ENCODE measurements at regions not wholly inside any gene's neighbourhood (a gene's known extent, or its start where the extent isn't known, plus 50 kb on each side); places are given as distances from the start of the nearest gene placed in this dataset.
A peak's percentile ranks its signal among the peaks of the same experiment; 100 is the strongest.
"Not testable (repeated sequence)": the region's sequence is repeated elsewhere in the genome, so short reads cannot be mapped to it uniquely, and the experiment has no call there.

DNA sequence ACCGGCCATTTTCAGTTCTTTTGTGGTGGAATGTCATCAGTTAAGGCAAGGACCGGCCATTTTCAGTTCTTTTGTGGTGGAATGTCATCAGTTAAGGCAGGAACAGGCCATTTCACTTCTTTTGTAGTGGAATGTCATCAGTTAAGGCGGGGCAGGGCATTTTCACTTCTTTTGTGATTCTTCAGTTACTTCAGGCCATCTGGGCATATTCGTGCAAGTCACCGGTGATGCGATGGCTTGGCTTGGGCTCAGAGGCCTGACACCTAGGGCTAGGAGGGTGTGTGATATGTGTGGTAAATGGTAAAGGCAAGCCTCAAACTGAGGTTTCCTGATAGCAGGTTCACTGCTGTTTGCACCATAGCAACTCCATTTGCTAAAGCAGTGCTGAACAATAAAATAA is 293.2 kb upstream of the SEMA6A start:
- not testable (repeated sequence) for H3K9ac ChIP-seq (ENCODE audit: low read depth, low read length); H3K9me3 ChIP-seq (ENCODE audit: control insufficient read depth, insufficient read depth, low read length)
- H3K27ac ChIP-seq (ENCODE audit: low read depth, low read length) = peak overlapping the region; percentile 34

DNA sequence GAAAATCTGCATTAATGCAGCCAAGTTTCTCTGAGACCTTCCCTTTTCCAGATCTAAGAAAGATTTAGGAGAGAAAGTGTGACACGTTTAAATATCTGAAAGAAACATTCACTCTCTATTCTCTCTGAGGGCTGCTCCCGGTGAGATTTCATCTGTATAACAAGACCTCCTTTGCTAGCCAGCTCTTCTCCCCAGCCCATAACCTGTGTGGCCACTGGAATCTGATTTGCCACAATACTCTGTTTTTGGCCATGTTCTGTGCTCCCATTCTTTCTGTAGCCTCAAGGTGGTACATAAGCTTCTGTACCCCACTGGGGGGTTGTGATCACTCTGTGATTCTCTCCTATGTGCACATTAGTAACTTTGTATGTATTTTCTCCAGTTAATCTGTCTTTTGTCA is 291.0 kb upstream of the SEMA6A start:
- H3K4me1 ChIP-seq (ENCODE audit: control insufficient read depth, insufficient read depth, low read length) = peaks cover 44% of the 10 kb centered on the region
- peak overlapping the region; percentile 53 for H3K9ac ChIP-seq (ENCODE audit: low read depth, low read length)
- H3K9me3 ChIP-seq (ENCODE audit: control insufficient read depth, insufficient read depth, low read length) = peaks cover 3% of the 10 kb centered on the region; the same call in 1 of the 2 replicates
- no peaks in the 10 kb centered on the region for H3K36me3 ChIP-seq (ENCODE audit: control insufficient read depth, insufficient read depth, low read length)
- peak overlapping the region; percentile 97 for H3K27ac ChIP-seq (ENCODE audit: low read depth, low read length)
- no peaks in the 10 kb centered on the region for H3K27me3 ChIP-seq (ENCODE audit: control insufficient read depth, insufficient read depth, low read length)
- no peak overlapping the region for H3K4me3 ChIP-seq (ENCODE audit: low read depth, low read length)

More for the DNA sequence above, 293.2 kb upstream of the SEMA6A start:
- H3K4me1 ChIP-seq (ENCODE audit: control insufficient read depth, insufficient read depth, low read length) = peaks cover 37% of the 10 kb centered on the region
- not testable (repeated sequence) for H3K27me3 ChIP-seq (ENCODE audit: control insufficient read depth, insufficient read depth, low read length); H3K36me3 ChIP-seq (ENCODE audit: control insufficient read depth, insufficient read depth, low read length); H3K4me3 ChIP-seq (ENCODE audit: low read depth, low read length)

DNA sequence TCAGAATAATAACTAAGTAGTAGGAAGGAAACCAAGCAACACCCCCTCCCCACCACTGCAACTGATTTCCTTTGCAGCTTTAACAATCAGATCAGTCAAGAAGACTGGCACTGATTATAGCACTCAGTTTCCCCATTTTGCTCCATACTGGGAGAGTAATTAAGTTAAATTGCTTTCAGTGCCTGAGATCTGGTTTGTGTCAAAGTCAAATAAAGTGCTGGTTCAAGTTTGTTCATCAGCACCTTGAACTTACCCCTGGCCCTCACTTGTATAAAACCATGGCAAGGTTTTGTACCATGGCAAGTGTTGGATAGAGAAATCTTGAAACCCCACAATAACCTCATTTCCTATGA is 290.2 kb upstream of the SEMA6A start:
- peak overlapping the region; percentile 97 for H3K27ac ChIP-seq (ENCODE audit: low read depth, low read length)
- H3K36me3 ChIP-seq (ENCODE audit: control insufficient read depth, insufficient read depth, low read length) = no peaks in the 10 kb centered on the region
- peaks cover 2% of the 10 kb centered on the region; the same call in 1 of the 2 replicates for H3K9me3 ChIP-seq (ENCODE audit: control insufficient read depth, insufficient read depth, low read length)
- peaks cover 44% of the 10 kb centered on the region for H3K4me1 ChIP-seq (ENCODE audit: control insufficient read depth, insufficient read depth, low read length)
- no peak overlapping the region for H3K4me3 ChIP-seq (ENCODE audit: low read depth, low read length)
- H3K27me3 ChIP-seq (ENCODE audit: control insufficient read depth, insufficient read depth, low read length) = no peaks in the 10 kb centered on the region
- H3K9ac ChIP-seq (ENCODE audit: low read depth, low read length) = peak overlapping the region; percentile 53

DNA sequence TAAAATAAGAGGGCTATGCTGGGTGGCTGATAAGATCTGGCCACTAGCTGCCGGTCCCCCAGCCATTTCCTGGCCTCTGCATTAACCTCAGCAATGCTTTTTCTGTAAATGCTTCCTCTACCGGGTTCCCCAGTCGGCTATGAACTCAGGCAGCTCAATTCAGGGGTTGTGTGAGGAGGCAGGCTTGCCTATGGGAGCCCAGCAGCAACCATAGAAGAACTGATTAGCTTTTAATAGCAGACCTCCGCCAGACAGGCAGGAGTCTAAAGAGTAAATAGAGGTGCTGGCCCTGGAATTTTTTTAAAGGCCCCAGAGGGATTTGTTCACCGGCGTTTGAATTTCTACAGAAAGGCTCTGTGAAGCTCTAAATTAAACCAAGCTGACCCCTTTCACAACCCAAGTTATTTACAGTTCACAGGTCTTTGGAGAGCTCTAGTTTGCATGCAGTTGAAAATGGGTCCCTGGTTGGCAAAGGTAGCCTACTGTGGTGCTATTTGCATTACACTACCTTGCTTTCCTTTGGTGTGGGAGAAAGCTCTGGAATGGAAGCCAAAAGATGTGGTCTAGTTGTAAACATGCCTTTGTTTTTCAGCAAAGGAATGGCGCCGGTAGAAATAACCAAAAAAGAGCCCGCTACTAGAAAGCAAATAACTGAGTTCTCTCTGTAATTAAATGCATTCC is 289.7 kb upstream of the SEMA6A start:
- no peaks in the 10 kb centered on the region for H3K36me3 ChIP-seq (ENCODE audit: control insufficient read depth, insufficient read depth, low read length)
- H3K4me1 ChIP-seq (ENCODE audit: control insufficient read depth, insufficient read depth, low read length) = peaks cover 44% of the 10 kb centered on the region
- no peaks in the 10 kb centered on the region for H3K9me3 ChIP-seq (ENCODE audit: control insufficient read depth, insufficient read depth, low read length)
- peak overlapping the region; percentile 53 for H3K9ac ChIP-seq (ENCODE audit: low read depth, low read length)
- peak overlapping the region; percentile 0; the same call in 1 of the 2 replicates for H3K4me3 ChIP-seq (ENCODE audit: low read depth, low read length)
- H3K27me3 ChIP-seq (ENCODE audit: control insufficient read depth, insufficient read depth, low read length) = no peaks in the 10 kb centered on the region
- H3K27ac ChIP-seq (ENCODE audit: low read depth, low read length) = peak overlapping the region; percentile 97

DNA sequence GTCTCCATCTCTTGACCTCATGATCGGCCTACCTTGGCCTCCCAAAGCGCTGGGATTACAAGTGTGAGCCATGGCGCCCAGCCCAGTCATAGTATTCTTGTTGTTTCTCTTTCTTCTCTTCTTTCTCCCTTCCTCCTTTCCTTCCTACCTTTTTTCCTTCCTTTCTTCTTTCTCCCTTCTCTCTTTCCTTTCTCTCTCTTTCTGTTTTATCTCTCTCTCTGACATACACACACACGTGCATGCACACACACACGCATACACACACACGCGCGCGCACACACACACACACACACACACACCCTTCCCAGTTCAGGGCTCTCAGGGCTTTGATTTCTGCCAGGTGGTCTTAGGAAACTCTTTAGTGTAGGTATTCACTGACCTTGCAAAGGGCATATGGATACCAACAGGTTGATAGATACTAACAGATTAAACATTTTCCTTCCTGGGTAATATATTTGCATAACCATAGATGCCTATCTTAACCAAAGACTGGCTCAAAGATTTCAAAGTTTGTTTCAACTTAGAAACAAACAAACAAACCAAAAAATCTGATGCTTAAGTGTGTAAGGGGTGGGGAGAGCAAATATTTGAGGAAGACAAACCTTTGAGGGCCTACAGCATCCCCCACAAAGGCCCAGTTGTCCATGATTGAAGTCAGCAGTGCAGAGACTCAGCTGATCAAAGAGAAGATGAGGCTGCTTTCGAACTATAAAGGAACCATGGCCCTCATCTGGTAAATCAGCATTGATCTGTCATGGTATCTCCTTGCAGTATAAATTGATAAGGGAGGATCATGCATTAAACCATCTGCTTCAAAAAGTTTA is 288.2 kb upstream of the SEMA6A start:
- H3K4me3 ChIP-seq (ENCODE audit: low read depth, low read length) = no peak overlapping the region
- peak overlapping the region; percentile 97 for H3K27ac ChIP-seq (ENCODE audit: low read depth, low read length)
- H3K9me3 ChIP-seq (ENCODE audit: control insufficient read depth, insufficient read depth, low read length) = no peaks in the 10 kb centered on the region
- peaks cover 44% of the 10 kb centered on the region for H3K4me1 ChIP-seq (ENCODE audit: control insufficient read depth, insufficient read depth, low read length)
- no peaks in the 10 kb centered on the region for H3K27me3 ChIP-seq (ENCODE audit: control insufficient read depth, insufficient read depth, low read length)
- no peaks in the 10 kb centered on the region for H3K36me3 ChIP-seq (ENCODE audit: control insufficient read depth, insufficient read depth, low read length)
- no peak overlapping the region; the same call in 1 of the 2 replicates for H3K9ac ChIP-seq (ENCODE audit: low read depth, low read length)

DNA sequence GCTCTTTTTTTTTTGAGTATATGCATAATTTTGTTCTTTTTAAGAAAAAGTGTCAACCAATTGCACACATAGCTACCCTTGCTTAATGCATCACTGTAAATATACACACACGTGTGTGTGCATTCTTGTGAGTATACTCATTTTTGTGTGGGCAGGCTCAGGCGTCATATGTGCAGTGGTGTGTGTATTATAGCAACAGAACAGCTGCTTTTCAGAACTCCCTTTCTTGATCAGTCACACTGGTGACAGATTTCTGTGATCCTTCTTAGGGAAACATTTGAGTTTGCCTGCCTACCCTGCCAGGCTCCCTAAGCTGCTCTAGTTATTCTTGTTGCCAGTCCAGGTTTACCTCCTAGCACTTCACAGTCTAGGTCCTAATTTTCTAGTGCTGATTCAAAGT is 287.0 kb upstream of the SEMA6A start:
- Histone ChIP-seq H3K4me3 (ENCODE audit: low read depth, low read length) (no peak overlapping the region), H3K27ac (ENCODE audit: low read depth, low read length) (no peak overlapping the region), H3K9ac (ENCODE audit: low read depth, low read length) (no peak overlapping the region), H3K9me3 (ENCODE audit: control insufficient read depth, insufficient read depth, low read length) (no peaks in the 10 kb centered on the region), H3K36me3 (ENCODE audit: control insufficient read depth, insufficient read depth, low read length) (no peaks in the 10 kb centered on the region), H3K27me3 (ENCODE audit: control insufficient read depth, insufficient read depth, low read length) (no peaks in the 10 kb centered on the region), H3K4me1 (ENCODE audit: control insufficient read depth, insufficient read depth, low read length) (peaks cover 46% of the 10 kb centered on the region)

DNA sequence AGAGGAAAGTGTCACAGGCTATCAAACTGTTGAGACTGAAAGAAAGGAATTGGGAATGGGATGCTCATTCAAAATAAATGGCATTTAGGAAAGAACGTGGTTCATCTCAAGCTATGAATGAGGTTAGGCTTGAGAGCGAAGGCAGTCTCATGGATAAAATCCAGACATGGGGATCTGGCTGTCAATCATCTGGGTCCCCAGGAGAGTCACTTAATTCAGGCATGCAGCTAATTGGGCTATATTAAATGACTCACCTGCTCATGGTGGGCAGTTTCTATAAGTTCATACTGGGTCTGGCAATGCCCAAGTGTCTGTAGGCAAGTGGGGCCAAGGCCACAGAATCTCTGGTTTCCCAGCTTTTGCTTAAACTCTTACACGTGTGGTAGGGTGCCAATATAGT is 286.5 kb upstream of the SEMA6A start:
- no peaks in the 10 kb centered on the region for H3K9me3 ChIP-seq (ENCODE audit: control insufficient read depth, insufficient read depth, low read length)
- H3K27ac ChIP-seq (ENCODE audit: low read depth, low read length) = no peak overlapping the region
- H3K9ac ChIP-seq (ENCODE audit: low read depth, low read length) = no peak overlapping the region
- peaks cover 46% of the 10 kb centered on the region for H3K4me1 ChIP-seq (ENCODE audit: control insufficient read depth, insufficient read depth, low read length)
- no peaks in the 10 kb centered on the region for H3K27me3 ChIP-seq (ENCODE audit: control insufficient read depth, insufficient read depth, low read length)
- H3K4me3 ChIP-seq (ENCODE audit: low read depth, low read length) = no peak overlapping the region
- H3K36me3 ChIP-seq (ENCODE audit: control insufficient read depth, insufficient read depth, low read length) = no peaks in the 10 kb centered on the region

DNA sequence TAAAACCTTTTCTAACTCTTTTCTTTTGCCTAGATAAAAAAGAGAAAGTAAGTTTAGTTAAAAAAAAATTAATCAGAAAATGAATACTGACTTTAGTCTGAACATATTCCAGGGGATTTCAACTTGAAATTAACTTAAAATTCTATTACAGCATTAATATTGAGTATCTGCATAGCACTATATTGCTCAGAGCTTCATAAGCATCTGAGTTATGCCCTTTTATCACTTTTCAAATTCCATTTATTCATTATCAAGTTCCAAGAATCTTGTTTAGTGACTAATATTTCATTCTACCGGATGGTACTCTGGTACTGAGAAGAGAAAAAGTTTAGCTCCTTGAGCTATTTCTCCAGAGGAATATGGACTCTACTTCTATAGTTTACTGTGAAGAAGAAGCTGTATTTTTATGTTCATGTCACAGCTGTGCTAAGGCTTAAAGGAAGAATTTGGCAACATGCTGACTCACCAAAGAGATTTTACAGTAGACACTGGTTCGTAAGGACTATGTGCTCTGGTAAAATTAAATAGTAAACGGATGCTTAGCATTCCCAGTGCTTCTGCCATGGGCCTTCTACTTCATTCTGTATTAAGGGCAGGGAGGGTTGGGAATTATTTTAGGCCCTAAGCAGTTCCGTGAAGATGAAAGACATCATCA is 285.2 kb upstream of the SEMA6A start:
- Histone ChIP-seq H3K27ac (ENCODE audit: low read depth, low read length) (no peak overlapping the region), H3K9me3 (ENCODE audit: control insufficient read depth, insufficient read depth, low read length) (no peaks in the 10 kb centered on the region), H3K9ac (ENCODE audit: low read depth, low read length) (no peak overlapping the region), H3K4me3 (ENCODE audit: low read depth, low read length) (no peak overlapping the region), H3K4me1 (ENCODE audit: control insufficient read depth, insufficient read depth, low read length) (peaks cover 46% of the 10 kb centered on the region), H3K36me3 (ENCODE audit: control insufficient read depth, insufficient read depth, low read length) (no peaks in the 10 kb centered on the region), H3K27me3 (ENCODE audit: control insufficient read depth, insufficient read depth, low read length) (no peaks in the 10 kb centered on the region)

DNA sequence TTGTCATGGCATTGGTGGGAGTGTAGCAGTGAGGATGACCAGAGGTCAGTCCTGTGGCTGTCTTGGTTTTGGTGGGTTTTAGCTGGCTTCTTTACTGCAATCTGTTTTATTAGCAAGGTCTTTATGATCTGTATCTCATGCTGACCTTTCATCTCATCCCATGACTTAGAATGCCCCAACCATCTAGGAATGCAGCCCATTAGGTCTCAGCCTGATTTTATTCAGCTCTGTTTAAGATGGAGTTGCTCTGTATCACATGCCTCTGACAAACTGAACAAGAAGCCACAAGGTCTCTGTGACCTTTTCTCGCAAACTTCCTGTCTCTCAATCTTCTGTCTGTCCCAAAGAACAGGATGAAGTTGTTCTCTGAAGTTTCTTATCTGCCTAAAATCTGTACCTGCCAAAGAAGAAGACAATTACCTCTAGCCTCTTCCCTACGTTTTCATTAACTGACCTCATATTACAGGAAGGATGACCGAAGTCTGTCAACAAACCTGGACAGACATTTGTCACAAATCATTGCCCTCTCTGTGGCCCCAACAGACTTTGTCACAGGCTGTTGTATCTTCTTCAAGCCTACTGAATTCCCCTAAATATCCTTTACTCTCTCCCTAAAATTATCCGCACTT is 284.2 kb upstream of the SEMA6A start:
- no peak overlapping the region for H3K27ac ChIP-seq (ENCODE audit: low read depth, low read length)
- H3K9ac ChIP-seq (ENCODE audit: low read depth, low read length) = no peak overlapping the region
- H3K9me3 ChIP-seq (ENCODE audit: control insufficient read depth, insufficient read depth, low read length) = no peaks in the 10 kb centered on the region
- no peaks in the 10 kb centered on the region for H3K36me3 ChIP-seq (ENCODE audit: control insufficient read depth, insufficient read depth, low read length)
- no peak overlapping the region for H3K4me3 ChIP-seq (ENCODE audit: low read depth, low read length)
- no peaks in the 10 kb centered on the region for H3K27me3 ChIP-seq (ENCODE audit: control insufficient read depth, insufficient read depth, low read length)
- peaks cover 49% of the 10 kb centered on the region for H3K4me1 ChIP-seq (ENCODE audit: control insufficient read depth, insufficient read depth, low read length)

DNA sequence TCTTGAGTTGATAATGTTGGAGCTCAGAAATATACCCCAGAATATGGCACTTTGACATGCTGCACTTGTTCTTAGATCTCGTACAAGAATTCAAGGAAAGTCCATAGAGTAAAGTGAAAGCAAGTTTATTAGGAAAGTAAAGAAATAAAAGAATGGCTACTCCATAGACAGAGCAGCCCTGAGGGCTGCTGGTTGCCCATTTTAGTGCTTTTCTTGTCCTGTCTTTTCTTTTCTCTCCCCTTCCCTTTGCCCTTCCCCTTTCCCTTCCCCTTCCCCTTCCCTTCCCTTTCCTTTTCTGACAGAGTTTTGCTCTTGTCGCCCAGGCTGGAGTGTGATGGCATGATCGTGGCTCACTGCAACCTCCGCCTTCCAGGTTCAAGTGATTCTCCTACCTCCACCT is 283.4 kb upstream of the SEMA6A start:
- H3K4me1 ChIP-seq (ENCODE audit: control insufficient read depth, insufficient read depth, low read length) = peaks cover 42% of the 10 kb centered on the region
- not testable (repeated sequence) for H3K4me3 ChIP-seq (ENCODE audit: low read depth, low read length); H3K9ac ChIP-seq (ENCODE audit: low read depth, low read length); H3K27ac ChIP-seq (ENCODE audit: low read depth, low read length); H3K36me3 ChIP-seq (ENCODE audit: control insufficient read depth, insufficient read depth, low read length); H3K9me3 ChIP-seq (ENCODE audit: control insufficient read depth, insufficient read depth, low read length); H3K27me3 ChIP-seq (ENCODE audit: control insufficient read depth, insufficient read depth, low read length)
